ENCODE measurements at regions not wholly inside any gene's neighbourhood (a gene's known extent, or its start where the extent isn't known, plus 50 kb on each side); places are given as distances from the start of the nearest gene placed in this dataset.
"Not testable (repeated sequence)": the region's sequence is repeated elsewhere in the genome, so short reads cannot be mapped to it uniquely, and the experiment has no call there.

- no peak overlapping the region for H3K4me3 ChIP-seq
- no peaks in the 10 kb centered on the region for H3K4me1 ChIP-seq
- H3K36me3 ChIP-seq = no peaks in the 10 kb centered on the region
- intact Hi-C loops (cut with DNase I) = no loop called here
- no peaks in the 10 kb centered on the region for H3K27me3 ChIP-seq (ENCODE audit: low read depth)
- H3K27ac ChIP-seq = no peak overlapping the region
- ATAC-seq = no peak
- no peak for DNase-seq
- no peaks in the 10 kb centered on the region for H3K9me3 ChIP-seq
- TF ChIP-seq CTCF (IDR thresholded peaks at IDR 0.05) = no peak
Observed at GRCh38 chr1:65595724-65596123, 175.3 kb downstream of the LEPR start.

GRCh38 chr1:65596768-65597167, 176.3 kb downstream of the LEPR start:
- H3K27ac ChIP-seq = no peak overlapping the region
- DNase-seq = no peak
- H3K36me3 ChIP-seq = no peaks in the 10 kb centered on the region
- H3K27me3 ChIP-seq (ENCODE audit: low read depth) = no peaks in the 10 kb centered on the region
- no peak for TF ChIP-seq CTCF (IDR thresholded peaks at IDR 0.05)
- ATAC-seq = no peak
- no peaks in the 10 kb centered on the region for H3K9me3 ChIP-seq
- no peak overlapping the region for H3K4me3 ChIP-seq
- no peaks in the 10 kb centered on the region for H3K4me1 ChIP-seq
- intact Hi-C loops (cut with DNase I) = no loop called here

- Histone ChIP-seq H3K36me3 (no peaks in the 10 kb centered on the region), H3K27ac (no peak overlapping the region), H3K4me1 (no peaks in the 10 kb centered on the region), H3K27me3 (ENCODE audit: low read depth) (no peaks in the 10 kb centered on the region), H3K9me3 (no peaks in the 10 kb centered on the region), H3K4me3 (no peak overlapping the region)
- DNase-seq = no peak
- intact Hi-C loops (cut with DNase I) = no loop called here
- no peak for ATAC-seq
- TF ChIP-seq CTCF (IDR thresholded peaks at IDR 0.05) = no peak
Observed at GRCh38 chr1:65605621-65606020, 185.2 kb downstream of the LEPR start.

- intact Hi-C loops (cut with DNase I) = no loop called here
Observed at GRCh38 chr1:65606426-65606825, 186.0 kb downstream of the LEPR start.

GRCh38 chr1:65613884-65614283, 178.8 kb upstream of the PDE4B start:
- DNase-seq = no peak
- ATAC-seq = no peak
- intact Hi-C loops (cut with DNase I) = no loop called here
- Histone ChIP-seq H3K9me3 (no peaks in the 10 kb centered on the region), H3K36me3 (no peaks in the 10 kb centered on the region), H3K4me3 (no peak overlapping the region), H3K27me3 (ENCODE audit: low read depth) (no peaks in the 10 kb centered on the region), H3K27ac (no peak overlapping the region), H3K4me1 (no peaks in the 10 kb centered on the region)
- no peak for TF ChIP-seq CTCF (IDR thresholded peaks at IDR 0.05)

More at GRCh38 chr1:65606426-65606825, 186.0 kb downstream of the LEPR start:
- no peaks in the 10 kb centered on the region for H3K36me3 ChIP-seq
- DNase-seq (no peak), ATAC-seq (no peak)
- H3K27ac ChIP-seq = no peak overlapping the region
- no peaks in the 10 kb centered on the region for H3K4me1 ChIP-seq
- no peak for TF ChIP-seq CTCF (IDR thresholded peaks at IDR 0.05)
- H3K9me3 ChIP-seq = no peaks in the 10 kb centered on the region
- no peak overlapping the region for H3K4me3 ChIP-seq
- H3K27me3 ChIP-seq (ENCODE audit: low read depth) = no peaks in the 10 kb centered on the region

- Histone ChIP-seq H3K4me1 (no peaks in the 10 kb centered on the region), H3K27me3 (ENCODE audit: low read depth) (no peaks in the 10 kb centered on the region), H3K36me3 (no peaks in the 10 kb centered on the region), H3K9me3 (no peaks in the 10 kb centered on the region), H3K4me3 (no peak overlapping the region), H3K27ac (peak overlapping the region; percentile 28)
- no peak for TF ChIP-seq CTCF (IDR thresholded peaks at IDR 0.05)
- DNase-seq = no peak
- intact Hi-C loops (cut with DNase I) = no loop called here
- ATAC-seq = no peak
Observed at GRCh38 chr1:65615859-65616258, 176.8 kb upstream of the PDE4B start.

GRCh38 chr1:65621721-65622120, 171.0 kb upstream of the PDE4B start:
- intact Hi-C loops (cut with DNase I); ATAC-seq; H3K4me3 ChIP-seq; H3K27me3 ChIP-seq (ENCODE audit: low read depth); H3K36me3 ChIP-seq; H3K9me3 ChIP-seq; H3K27ac ChIP-seq; H3K4me1 ChIP-seq; DNase-seq: not testable (repeated sequence)
